Hepatocyte (in vitro differentiated cells): ENCODE measurements at regions not wholly inside any gene's neighbourhood (a gene's known extent, or its start where the extent isn't known, plus 50 kb on each side); places are given as distances from the start of the nearest gene placed in this dataset. TPM values are rescaled to one million over a fixed set of nuclear protein-coding genes. Genes with fewer than 3 reads are reported as not detected.

Experiments
- DNase-seq: peaks from one replicate; pipeline ENCODE4 v3.0.0-alpha.2; 2016; ENCODE audit warnings: low spot score
- H2AFZ ChIP-seq: fragments of 200-600 bp; sonication (generic); 2 replicates; pipeline ENCODE4 v1.6.0; 2016; ENCODE audit warnings: antibody characterized with exemption, mild to moderate bottlenecking
- H3K27ac ChIP-seq: fragments of 200-600 bp; sonication (generic); 2 replicates; pipeline ENCODE4 v1.5.1; 2016; ENCODE audit warnings: mild to moderate bottlenecking
- H3K27me3 ChIP-seq: fragments of 200-600 bp; sonication (generic); 2 replicates; pipeline ENCODE4 v1.6.1; 2016
- H3K36me3 ChIP-seq: fragments of 200-600 bp; sonication (generic); replicated peaks from 2 replicates; pipeline ENCODE4 v1.5.1; 2016; ENCODE audit warnings: low read depth; ENCODE audit not compliant: insufficient read depth
- H3K4me1 ChIP-seq: fragments of 200-600 bp; sonication (generic); 2 replicates; pipeline ENCODE4 v1.5.1; 2016; ENCODE audit warnings: mild to moderate bottlenecking, moderate library complexity; ENCODE audit not compliant: insufficient read depth
- H3K4me2 ChIP-seq: fragments of 200-600 bp; sonication (generic); 2 replicates; pipeline ENCODE4 v1.6.0; 2016
- H3K4me3 ChIP-seq: fragments of 200-600 bp; sonication (generic); 2 replicates; pipeline ENCODE4 v1.5.1; 2016; ENCODE audit warnings: mild to moderate bottlenecking
- H3K79me2 ChIP-seq: fragments of 200-600 bp; sonication (generic); 2 replicates; pipeline ENCODE4 v1.6.0; 2017; ENCODE audit warnings: mild to moderate bottlenecking
- H3K9me2 ChIP-seq: fragments of 200-600 bp; sonication (generic); replicated peaks from 2 replicates; pipeline ENCODE4 v1.6.0; 2017; ENCODE audit warnings: mild to moderate bottlenecking; ENCODE audit not compliant: insufficient read depth
- H3K9me3 ChIP-seq: fragments of 200-600 bp; sonication (generic); 2 replicates; pipeline ENCODE4 v1.5.1; 2016; ENCODE audit warnings: low read depth, mild to moderate bottlenecking
- H4K20me1 ChIP-seq: fragments of 200-600 bp; sonication (generic); 2 replicates; pipeline ENCODE4 v1.6.0; 2016; ENCODE audit warnings: mild to moderate bottlenecking; ENCODE audit not compliant: insufficient read depth, poor library complexity, severe bottlenecking
- EZH2 ChIP-seq: fragments of 200-600 bp; sonication (generic); IDR thresholded peaks from 2 replicates; pipeline ENCODE4 v1.6.1; 2016; ENCODE audit warnings: antibody characterized with exemption, mild to moderate bottlenecking, borderline replicate concordance
- EZH2phosphoT487 ChIP-seq: fragments of 200-600 bp; sonication (generic); IDR thresholded peaks from one replicate; pipeline ENCODE4 v1.6.1; 2018; ENCODE audit warnings: antibody characterized with exemption, mild to moderate bottlenecking, low read depth, moderate library complexity; ENCODE audit not compliant: unreplicated experiment, severe bottlenecking
- WGBS: methylation state at CpG from one replicate; pipeline ENCODE4 v1.1.6; 2016; ENCODE audit warnings: low lambda C conversion rate; ENCODE audit errors: missing lambda C conversion rate; 5-methylcytosine and 5-hydroxymethylcytosine counted together
- small RNA-seq: library from RNA; depleted of rRNA; stranded (forward); fragments of <200 nt; gene quantifications from one replicate; pipeline ENCODE3, GENCODE V24; 2014
- TF ChIP-seq, protein P1 (sequence below): fragments of 200-600 bp; sonication (generic); IDR thresholded peaks from 2 replicates; pipeline ENCODE4 v1.5.1; 2016; ENCODE audit warnings: antibody characterized with exemption, mild to moderate bottlenecking; ENCODE audit not compliant: poor library complexity

DNA sequence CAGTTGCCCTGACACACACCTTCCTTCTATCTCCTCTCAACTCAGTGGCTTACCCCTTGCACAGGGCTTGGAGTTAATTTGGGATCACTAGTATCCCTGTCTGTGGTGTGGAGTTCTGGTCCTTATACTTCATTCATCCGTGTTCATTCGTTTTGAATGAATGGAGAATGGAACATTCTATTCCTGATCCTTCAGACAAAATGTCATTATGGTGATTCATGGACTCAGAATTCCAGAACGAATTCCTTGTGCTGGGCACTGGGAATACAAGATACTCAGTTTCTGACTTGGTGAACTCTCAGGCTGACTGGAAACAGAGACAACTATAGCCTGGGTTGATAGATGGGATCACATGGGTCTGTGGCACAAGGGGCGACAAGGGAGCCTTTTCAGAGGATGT lies 49.9 kb upstream of the TRABD2B start:
- no peak overlapping the region for H3K4me2 ChIP-seq
- H3K9me2 ChIP-seq = no peaks in the 10 kb centered on the region
- no peaks in the 10 kb centered on the region for H4K20me1 ChIP-seq
- no peaks in the 10 kb centered on the region for H3K27me3 ChIP-seq
- H3K9me3 ChIP-seq = no peaks in the 10 kb centered on the region
- WGBS = 62% methylated on average over 4 of the region's 4 CpGs
- no peak overlapping the region for H3K27ac ChIP-seq
- TF ChIP-seq EZH2phosphoT487 (no peak), EZH2 (no peak)
- TF ChIP-seq, protein P1, sequence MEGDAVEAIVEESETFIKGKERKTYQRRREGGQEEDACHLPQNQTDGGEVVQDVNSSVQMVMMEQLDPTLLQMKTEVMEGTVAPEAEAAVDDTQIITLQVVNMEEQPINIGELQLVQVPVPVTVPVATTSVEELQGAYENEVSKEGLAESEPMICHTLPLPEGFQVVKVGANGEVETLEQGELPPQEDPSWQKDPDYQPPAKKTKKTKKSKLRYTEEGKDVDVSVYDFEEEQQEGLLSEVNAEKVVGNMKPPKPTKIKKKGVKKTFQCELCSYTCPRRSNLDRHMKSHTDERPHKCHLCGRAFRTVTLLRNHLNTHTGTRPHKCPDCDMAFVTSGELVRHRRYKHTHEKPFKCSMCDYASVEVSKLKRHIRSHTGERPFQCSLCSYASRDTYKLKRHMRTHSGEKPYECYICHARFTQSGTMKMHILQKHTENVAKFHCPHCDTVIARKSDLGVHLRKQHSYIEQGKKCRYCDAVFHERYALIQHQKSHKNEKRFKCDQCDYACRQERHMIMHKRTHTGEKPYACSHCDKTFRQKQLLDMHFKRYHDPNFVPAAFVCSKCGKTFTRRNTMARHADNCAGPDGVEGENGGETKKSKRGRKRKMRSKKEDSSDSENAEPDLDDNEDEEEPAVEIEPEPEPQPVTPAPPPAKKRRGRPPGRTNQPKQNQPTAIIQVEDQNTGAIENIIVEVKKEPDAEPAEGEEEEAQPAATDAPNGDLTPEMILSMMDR = no peak
- H2AFZ ChIP-seq = no peak overlapping the region
- H3K79me2 ChIP-seq = no peaks in the 10 kb centered on the region
- no peaks in the 10 kb centered on the region for H3K36me3 ChIP-seq
- DNase-seq = no peak
- H3K4me3 ChIP-seq = no peak overlapping the region
- H3K4me1 ChIP-seq = peaks cover 48% of the 10 kb centered on the region

Small RNA genes in the stretch of these regions (small RNA-seq; reads per million reads assigned to genes)
- not detected for gene CYP46A4P
